Esophagus squamous epithelium (tissue), 4 donors: ENCODE measurements at regions not wholly inside any gene's neighbourhood (a gene's known extent, or its start where the extent isn't known, plus 50 kb on each side); places are given as distances from the start of the nearest gene placed in this dataset.

Experiments
- POLR2A ChIP-seq, 4 donors: fragments of 450-650 bp; IDR thresholded peaks; one replicate each; pipeline ENCODE4 v1.6.1; 2017; ENCODE audit warnings: antibody characterized with exemption in 4 of 4, mild to moderate bottlenecking in 4 of 4, moderate library complexity in 3 of 4
- TF ChIP-seq, protein P1 (sequence below), 6 experiments: fragments of 450-650 bp in 4 of 6; fragments of 200-600 bp in 2 of 6; sonication (generic) in 2 of 6; IDR thresholded peaks; one replicate each; pipeline ENCODE4 v1.5.1; 2016 to 2019; ENCODE audit warnings: antibody characterized with exemption in 6 of 6, mild to moderate bottlenecking in 4 of 6, moderate library complexity in 4 of 6

DNA sequence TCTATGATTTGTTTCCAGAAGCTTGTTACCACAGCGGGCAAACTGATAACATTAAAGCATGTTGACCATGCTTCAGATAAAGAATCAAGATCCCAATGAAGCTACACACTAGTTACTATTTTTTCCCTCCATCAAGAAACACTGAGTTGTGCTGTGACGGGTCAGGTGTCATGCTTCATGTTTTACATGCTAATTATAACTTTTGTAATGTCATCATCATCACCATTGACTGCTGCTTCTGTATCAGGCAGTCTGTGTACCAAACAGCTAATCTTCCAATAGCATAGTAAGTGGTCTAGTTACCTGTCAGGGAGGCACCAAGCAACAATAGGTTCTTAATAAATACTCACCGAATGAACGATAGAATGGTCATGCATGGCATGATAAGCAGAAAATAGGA is 388.1 kb downstream of the THBS2 start:
- TF ChIP-seq, protein P1, sequence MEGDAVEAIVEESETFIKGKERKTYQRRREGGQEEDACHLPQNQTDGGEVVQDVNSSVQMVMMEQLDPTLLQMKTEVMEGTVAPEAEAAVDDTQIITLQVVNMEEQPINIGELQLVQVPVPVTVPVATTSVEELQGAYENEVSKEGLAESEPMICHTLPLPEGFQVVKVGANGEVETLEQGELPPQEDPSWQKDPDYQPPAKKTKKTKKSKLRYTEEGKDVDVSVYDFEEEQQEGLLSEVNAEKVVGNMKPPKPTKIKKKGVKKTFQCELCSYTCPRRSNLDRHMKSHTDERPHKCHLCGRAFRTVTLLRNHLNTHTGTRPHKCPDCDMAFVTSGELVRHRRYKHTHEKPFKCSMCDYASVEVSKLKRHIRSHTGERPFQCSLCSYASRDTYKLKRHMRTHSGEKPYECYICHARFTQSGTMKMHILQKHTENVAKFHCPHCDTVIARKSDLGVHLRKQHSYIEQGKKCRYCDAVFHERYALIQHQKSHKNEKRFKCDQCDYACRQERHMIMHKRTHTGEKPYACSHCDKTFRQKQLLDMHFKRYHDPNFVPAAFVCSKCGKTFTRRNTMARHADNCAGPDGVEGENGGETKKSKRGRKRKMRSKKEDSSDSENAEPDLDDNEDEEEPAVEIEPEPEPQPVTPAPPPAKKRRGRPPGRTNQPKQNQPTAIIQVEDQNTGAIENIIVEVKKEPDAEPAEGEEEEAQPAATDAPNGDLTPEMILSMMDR (IDR thresholded peaks at IDR 0.05): no peak
- no peak for TF ChIP-seq POLR2A (IDR thresholded peaks at IDR 0.05)
